HepG2 (cell line): ENCODE measurements at regions not wholly inside any gene's neighbourhood (a gene's known extent, or its start where the extent isn't known, plus 50 kb on each side); places are given as distances from the start of the nearest gene placed in this dataset.

Experiments
- ATAC-seq: fragments of 200-7000 bp; cut with Tn5 transposase; 3 replicates; pipeline ENCODE4 v1.9.1; 2020; ENCODE audit warnings: mild to moderate bottlenecking, moderate library complexity
- BruUV-seq: library from RNA; stranded (reverse); fragments of 400-500 nt; replicated peaks from 2 replicates; lab custom pipeline; 2021; lab: Mats Ljungman, UMichigan
- CTCF ChIA-PET: fragments of 300-600 bp; formaldehyde crosslinking; extraction: SDS; loops from one replicate; lab custom pipeline; 2021; ENCODE audit warnings: low total read pairs, inconsistent platforms, low intra/inter-chr PET ratio; lab: Yijun Ruan, JAX
- POLR2A ChIA-PET: fragments of 350-600 bp; sonication (Branson Sonifier 250); formaldehyde crosslinking; loops from one replicate; lab custom pipeline; 2020; ENCODE audit warnings: antibody characterized with exemption, inconsistent platforms; lab: Yijun Ruan, JAX
- DNase-seq: peaks from one replicate; pipeline ENCODE4 v3.0.0-alpha.2; 2015; ENCODE audit warnings: low spot score
- FAIRE-seq: peaks from 3 replicates; lab custom pipeline; 2011; peaks lifted over from hg19 to GRCh38; lab: Jason Lieb, UNC
- H2AFZ ChIP-seq: one replicate; pipeline ENCODE4 v1.6.1; 2011; ENCODE audit warnings: low read length, inconsistent platforms
- H3K27ac ChIP-seq: fragments of 300-600 bp; 3 replicates; pipeline ENCODE4 v1.8.0; 2011; ENCODE audit warnings: mixed run types, mild to moderate bottlenecking, mixed read lengths, low read length, inconsistent platforms; ENCODE audit not compliant: insufficient read depth; ENCODE audit errors: extremely low read length
- H3K27me3 ChIP-seq, 2 experiments: fragments of 200-600 bp in 1 of 2; 2 replicates in 1 of 2; 3 replicates in 1 of 2; pipeline versions ENCODE4 v1.6.0 to v1.8.0; 2011; ENCODE audit warnings: low read length in 2 of 2, mild to moderate bottlenecking in 2 of 2, moderate library complexity in 2 of 2, inconsistent platforms in 1 of 2; ENCODE audit not compliant: insufficient read depth in 2 of 2, control insufficient read depth in 1 of 2
- H3K36me3 ChIP-seq, 2 experiments: fragments of 200-600 bp in 1 of 2; replicated peaks in 1 of 2; 2 replicates in 1 of 2; 3 replicates in 1 of 2; pipeline versions ENCODE4 v1.5.1 to v1.8.0; 2011; ENCODE audit warnings: low read length in 2 of 2, inconsistent platforms in 1 of 2; ENCODE audit not compliant: insufficient read depth in 2 of 2, control insufficient read depth in 1 of 2
- H3K4me1 ChIP-seq: 2 replicates; pipeline ENCODE4 v1.5.1; 2012; ENCODE audit warnings: low read length, inconsistent platforms; ENCODE audit not compliant: insufficient read depth
- H3K4me2 ChIP-seq: 2 replicates; pipeline ENCODE4 v1.6.0; 2011; ENCODE audit warnings: low read depth, low read length, inconsistent platforms
- H3K4me3 ChIP-seq, 3 experiments: fragments of 200-600 bp in 1 of 3; sonication (generic), shearing (Covaris generic) in 1 of 3; replicated peaks in 1 of 3; 2 replicates each; pipeline ENCODE4 v1.5.1; 2011 to 2016; ENCODE audit warnings: low read length in 3 of 3, inconsistent platforms in 2 of 3, low read depth in 2 of 3, mild to moderate bottlenecking in 2 of 3, control low read depth in 1 of 3, mixed read lengths in 1 of 3; ENCODE audit not compliant: insufficient read depth in 1 of 3
- H3K79me2 ChIP-seq: one replicate; pipeline ENCODE4 v1.6.1; 2011; ENCODE audit warnings: low read length, inconsistent platforms; ENCODE audit not compliant: insufficient read depth
- H3K9ac ChIP-seq: 2 replicates; pipeline ENCODE4 v1.6.0; 2011; ENCODE audit warnings: mild to moderate bottlenecking, low read depth, low read length, inconsistent platforms; ENCODE audit not compliant: insufficient read depth
- H3K9me3 ChIP-seq: 2 replicates; pipeline ENCODE4 v1.5.1; 2012; ENCODE audit warnings: mild to moderate bottlenecking, low read length
- H4K20me1 ChIP-seq: 2 replicates; pipeline ENCODE4 v1.6.0; 2011; ENCODE audit warnings: inconsistent platforms, mild to moderate bottlenecking, low read length, moderate library complexity; ENCODE audit not compliant: insufficient read depth
- NCOR1 ChIP-seq: fragments of 200-600 bp; sonication (generic); IDR thresholded peaks from 2 replicates; pipeline ENCODE4 v1.7.0; 2017; ENCODE audit warnings: antibody characterized with exemption, low read length, borderline replicate concordance
- SETDB1 ChIP-seq: sonication (generic); formaldehyde crosslinking; IDR thresholded peaks from 2 replicates; pipeline ENCODE4 v1.5.1; 2020; ENCODE audit warnings: missing genetic modification reagents, mild to moderate bottlenecking, borderline replicate concordance
- SIN3B ChIP-seq: fragments of 150-350 bp; IDR thresholded peaks from 2 replicates; pipeline ENCODE4 v1.6.1; 2014; ENCODE audit warnings: low read length
- SIX4 ChIP-seq: sonication (generic); formaldehyde crosslinking; IDR thresholded peaks from 2 replicates; pipeline ENCODE4 v1.4.0; 2020; ENCODE audit warnings: missing genetic modification reagents
- SOX6 ChIP-seq, 2 experiments: fragments of 450-650 bp in 1 of 2; sonication (generic) in 1 of 2; formaldehyde crosslinking in 1 of 2; IDR thresholded peaks; 2 replicates each; pipeline versions ENCODE4 v1.4.0 to v1.6.1; 2017 to 2020; ENCODE audit warnings: antibody characterized with exemption in 1 of 2, mild to moderate bottlenecking in 1 of 2, missing genetic modification reagents in 1 of 2
- YEATS4 ChIP-seq: sonication (generic); formaldehyde crosslinking; IDR thresholded peaks from 2 replicates; pipeline ENCODE4 v1.4.0; 2020; ENCODE audit warnings: missing genetic modification reagents, borderline replicate concordance
- ZNF75D ChIP-seq: sonication (generic); formaldehyde crosslinking; IDR thresholded peaks from 2 replicates; pipeline ENCODE4 v1.8.1; 2023; ENCODE audit warnings: missing genetic modification reagents, mild to moderate bottlenecking, borderline replicate concordance
- ZNF775 ChIP-seq: sonication (generic); formaldehyde crosslinking; IDR thresholded peaks from 2 replicates; pipeline ENCODE4 v1.4.0; 2020; ENCODE audit warnings: missing genetic modification reagents, mild to moderate bottlenecking, moderate library complexity, borderline replicate concordance
- WGBS: methylation state at CpG from one replicate; pipeline ENCODE4 v1.1.6; 2017; ENCODE audit warnings: low lambda C conversion rate; 5-methylcytosine and 5-hydroxymethylcytosine counted together
- in situ Hi-C: cut with HindIII; loops from 2 replicates; pipeline ENCODE4 v1.10.0; 2017; ENCODE audit warnings: low pct_unique_long_range_greater_than_20kb; ENCODE audit not compliant: extremely low pct_ligation_motif_present
- intact Hi-C: fragments of 100-400 bp; cut with micrococcal nuclease; formaldehyde crosslinking; loops from one replicate; pipeline ENCODE4 v1.10.0; 2022; ENCODE audit not compliant: unreplicated experiment
- TF ChIP-seq, protein P1 (sequence below): sonication (generic); formaldehyde crosslinking; IDR thresholded peaks from 2 replicates; pipeline ENCODE4 v1.8.0; 2023; ENCODE audit warnings: mild to moderate bottlenecking, missing genetic modification reagents
- TF ChIP-seq, protein P2 (sequence below): sonication (generic); formaldehyde crosslinking; IDR thresholded peaks from 2 replicates; pipeline ENCODE4 v1.5.1; 2020; ENCODE audit warnings: missing genetic modification reagents, mild to moderate bottlenecking, borderline replicate concordance
- TF ChIP-seq, protein P3 (sequence below): IDR thresholded peaks from 2 replicates; pipeline ENCODE4 v1.6.1; 2018; ENCODE audit warnings: missing genetic modification reagents, mild to moderate bottlenecking, missing compliant biosample characterization
- TF ChIP-seq, protein P4 (sequence below): sonication (generic); formaldehyde crosslinking; IDR thresholded peaks from 2 replicates; pipeline ENCODE4 v1.4.0; 2020; ENCODE audit warnings: missing genetic modification reagents

DNA sequence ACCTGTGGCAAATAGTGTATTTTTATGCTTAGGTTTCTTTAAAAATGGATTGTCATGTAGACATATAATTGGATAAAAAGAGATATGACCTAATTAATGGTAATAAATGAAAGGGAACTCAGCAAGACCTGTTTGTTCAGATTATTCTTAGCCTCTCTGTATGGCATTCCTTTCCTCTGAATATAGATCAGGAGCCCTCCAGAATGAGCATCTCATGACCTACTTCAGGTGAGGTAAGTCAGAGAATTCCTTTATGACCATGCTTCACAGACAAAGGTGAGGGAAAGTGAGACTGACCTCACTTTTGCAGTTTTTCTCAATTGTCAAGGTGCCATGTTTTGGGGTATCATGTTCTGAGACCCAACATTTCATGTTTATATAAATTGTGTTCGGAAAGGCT is 1744.3 kb upstream of the PIK3C3 start:
- POLR2A ChIA-PET: no interaction called here
- Histone ChIP-seq H3K4me1 (no peaks in the 10 kb centered on the region), H3K9ac (no peak overlapping the region)
- TF ChIP-seq SIX4: no peak
- no peak for TF ChIP-seq NCOR1
- no peak for TF ChIP-seq ZNF775 (CRISPR knock-in tag)
- TF ChIP-seq SIN3B: no peak
- no peak for TF ChIP-seq SOX6 (IDR thresholded peaks at IDR 0.05)
- no peak for TF ChIP-seq SOX6 (CRISPR knock-in tag; IDR thresholded peaks at IDR 0.05)
- TF ChIP-seq, protein P1, sequence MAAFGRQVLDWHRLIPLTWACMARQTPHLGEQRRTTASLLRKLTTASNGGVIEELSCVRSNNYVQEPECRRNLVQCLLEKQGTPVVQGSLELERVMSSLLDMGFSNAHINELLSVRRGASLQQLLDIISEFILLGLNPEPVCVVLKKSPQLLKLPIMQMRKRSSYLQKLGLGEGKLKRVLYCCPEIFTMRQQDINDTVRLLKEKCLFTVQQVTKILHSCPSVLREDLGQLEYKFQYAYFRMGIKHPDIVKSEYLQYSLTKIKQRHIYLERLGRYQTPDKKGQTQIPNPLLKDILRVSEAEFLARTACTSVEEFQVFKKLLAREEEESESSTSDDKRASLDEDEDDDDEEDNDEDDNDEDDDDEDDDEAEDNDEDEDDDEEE: no peak
- TF ChIP-seq SETDB1: no peak
- TF ChIP-seq, protein P2, sequence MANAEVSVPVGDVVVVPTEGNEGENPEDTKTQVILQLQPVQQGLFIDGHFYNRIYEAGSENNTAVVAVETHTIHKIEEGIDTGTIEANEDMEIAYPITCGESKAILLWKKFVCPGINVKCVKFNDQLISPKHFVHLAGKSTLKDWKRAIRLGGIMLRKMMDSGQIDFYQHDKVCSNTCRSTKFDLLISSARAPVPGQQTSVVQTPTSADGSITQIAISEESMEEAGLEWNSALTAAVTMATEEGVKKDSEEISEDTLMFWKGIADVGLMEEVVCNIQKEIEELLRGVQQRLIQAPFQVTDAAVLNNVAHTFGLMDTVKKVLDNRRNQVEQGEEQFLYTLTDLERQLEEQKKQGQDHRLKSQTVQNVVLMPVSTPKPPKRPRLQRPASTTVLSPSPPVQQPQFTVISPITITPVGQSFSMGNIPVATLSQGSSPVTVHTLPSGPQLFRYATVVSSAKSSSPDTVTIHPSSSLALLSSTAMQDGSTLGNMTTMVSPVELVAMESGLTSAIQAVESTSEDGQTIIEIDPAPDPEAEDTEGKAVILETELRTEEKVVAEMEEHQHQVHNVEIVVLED (CRISPR knock-in tag): no peak
- TF ChIP-seq, protein P3, sequence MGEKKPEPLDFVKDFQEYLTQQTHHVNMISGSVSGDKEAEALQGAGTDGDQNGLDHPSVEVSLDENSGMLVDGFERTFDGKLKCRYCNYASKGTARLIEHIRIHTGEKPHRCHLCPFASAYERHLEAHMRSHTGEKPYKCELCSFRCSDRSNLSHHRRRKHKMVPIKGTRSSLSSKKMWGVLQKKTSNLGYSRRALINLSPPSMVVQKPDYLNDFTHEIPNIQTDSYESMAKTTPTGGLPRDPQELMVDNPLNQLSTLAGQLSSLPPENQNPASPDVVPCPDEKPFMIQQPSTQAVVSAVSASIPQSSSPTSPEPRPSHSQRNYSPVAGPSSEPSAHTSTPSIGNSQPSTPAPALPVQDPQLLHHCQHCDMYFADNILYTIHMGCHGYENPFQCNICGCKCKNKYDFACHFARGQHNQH (CRISPR knock-in tag): no peak
- TF ChIP-seq YEATS4 (CRISPR knock-in tag): no peak
- TF ChIP-seq, protein P4, sequence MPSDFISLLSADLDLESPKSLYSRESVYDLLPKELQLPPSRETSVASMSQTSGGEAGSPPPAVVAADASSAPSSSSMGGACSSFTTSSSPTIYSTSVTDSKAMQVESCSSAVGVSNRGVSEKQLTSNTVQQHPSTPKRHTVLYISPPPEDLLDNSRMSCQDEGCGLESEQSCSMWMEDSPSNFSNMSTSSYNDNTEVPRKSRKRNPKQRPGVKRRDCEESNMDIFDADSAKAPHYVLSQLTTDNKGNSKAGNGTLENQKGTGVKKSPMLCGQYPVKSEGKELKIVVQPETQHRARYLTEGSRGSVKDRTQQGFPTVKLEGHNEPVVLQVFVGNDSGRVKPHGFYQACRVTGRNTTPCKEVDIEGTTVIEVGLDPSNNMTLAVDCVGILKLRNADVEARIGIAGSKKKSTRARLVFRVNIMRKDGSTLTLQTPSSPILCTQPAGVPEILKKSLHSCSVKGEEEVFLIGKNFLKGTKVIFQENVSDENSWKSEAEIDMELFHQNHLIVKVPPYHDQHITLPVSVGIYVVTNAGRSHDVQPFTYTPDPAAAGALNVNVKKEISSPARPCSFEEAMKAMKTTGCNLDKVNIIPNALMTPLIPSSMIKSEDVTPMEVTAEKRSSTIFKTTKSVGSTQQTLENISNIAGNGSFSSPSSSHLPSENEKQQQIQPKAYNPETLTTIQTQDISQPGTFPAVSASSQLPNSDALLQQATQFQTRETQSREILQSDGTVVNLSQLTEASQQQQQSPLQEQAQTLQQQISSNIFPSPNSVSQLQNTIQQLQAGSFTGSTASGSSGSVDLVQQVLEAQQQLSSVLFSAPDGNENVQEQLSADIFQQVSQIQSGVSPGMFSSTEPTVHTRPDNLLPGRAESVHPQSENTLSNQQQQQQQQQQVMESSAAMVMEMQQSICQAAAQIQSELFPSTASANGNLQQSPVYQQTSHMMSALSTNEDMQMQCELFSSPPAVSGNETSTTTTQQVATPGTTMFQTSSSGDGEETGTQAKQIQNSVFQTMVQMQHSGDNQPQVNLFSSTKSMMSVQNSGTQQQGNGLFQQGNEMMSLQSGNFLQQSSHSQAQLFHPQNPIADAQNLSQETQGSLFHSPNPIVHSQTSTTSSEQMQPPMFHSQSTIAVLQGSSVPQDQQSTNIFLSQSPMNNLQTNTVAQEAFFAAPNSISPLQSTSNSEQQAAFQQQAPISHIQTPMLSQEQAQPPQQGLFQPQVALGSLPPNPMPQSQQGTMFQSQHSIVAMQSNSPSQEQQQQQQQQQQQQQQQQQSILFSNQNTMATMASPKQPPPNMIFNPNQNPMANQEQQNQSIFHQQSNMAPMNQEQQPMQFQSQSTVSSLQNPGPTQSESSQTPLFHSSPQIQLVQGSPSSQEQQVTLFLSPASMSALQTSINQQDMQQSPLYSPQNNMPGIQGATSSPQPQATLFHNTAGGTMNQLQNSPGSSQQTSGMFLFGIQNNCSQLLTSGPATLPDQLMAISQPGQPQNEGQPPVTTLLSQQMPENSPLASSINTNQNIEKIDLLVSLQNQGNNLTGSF (CRISPR knock-in tag): no peak
- no peak for TF ChIP-seq ZNF75D (CRISPR knock-in tag)
- TF ChIP-seq, all 625 proteins: peak for 0
- no peak overlapping the region for H3K27ac ChIP-seq
- H3K79me2 ChIP-seq: no peaks in the 10 kb centered on the region
- intact Hi-C loops (no loop called here), in situ Hi-C loops (no loop called here)
- 0% methylated on average over 1 of the region's 1 CpG for WGBS
- no peak for ATAC-seq
- H3K27me3 ChIP-seq: no peaks in the 10 kb centered on the region
- CTCF ChIA-PET: no interaction called here
- DNase-seq: no peak
- no peaks in the 10 kb centered on the region for H3K9me3 ChIP-seq
- no peak overlapping the region for H3K4me2 ChIP-seq
- no peak overlapping the region for H2AFZ ChIP-seq
- no peak overlapping the region for H3K4me3 ChIP-seq
- BruUV-seq: no TSS peak
- no peaks in the 10 kb centered on the region for H3K36me3 ChIP-seq
- H4K20me1 ChIP-seq: no peaks in the 10 kb centered on the region
- no peak for FAIRE-seq
